Activated naive CD4-positive, alpha-beta T cell treated with anti-CD3 and anti-CD28 coated beads, Interleukin-2, amount 50 U/mL, for 24 hours (primary cell): ENCODE measurements at regions not wholly inside any gene's neighbourhood (a gene's known extent, or its start where the extent isn't known, plus 50 kb on each side); places are given as distances from the start of the nearest gene placed in this dataset.

ENCODE experiments used
- H3K27ac Mint-ChIP-seq: one replicate; pipeline ENCODE4 v1.8.0; 2021; ENCODE audit warnings: mild to moderate bottlenecking, mixed read lengths
- H3K27me3 Mint-ChIP-seq: one replicate; pipeline ENCODE4 v1.8.0; 2021; ENCODE audit warnings: mixed read lengths
- H3K36me3 Mint-ChIP-seq: one replicate; pipeline ENCODE4 v1.8.0; 2021; ENCODE audit warnings: mixed read lengths
- H3K4me1 Mint-ChIP-seq: one replicate; pipeline ENCODE4 v1.8.0; 2021; ENCODE audit warnings: mixed read lengths
- H3K4me3 Mint-ChIP-seq: one replicate; pipeline ENCODE4 v1.8.0; 2021; ENCODE audit warnings: mild to moderate bottlenecking, mixed read lengths
- H3K9me3 Mint-ChIP-seq: one replicate; pipeline ENCODE4 v1.8.0; 2021; ENCODE audit warnings: mixed read lengths

- H3K4me1 Mint-ChIP-seq, result no peaks in the 10 kb centered on the region
- no peaks in the 10 kb centered on the region for H3K9me3 Mint-ChIP-seq
- H3K36me3 Mint-ChIP-seq, result no peaks in the 10 kb centered on the region
- no peak overlapping the region for H3K4me3 Mint-ChIP-seq
- H3K27me3 Mint-ChIP-seq, result no peaks in the 10 kb centered on the region
- H3K27ac Mint-ChIP-seq, result no peak overlapping the region
Measured at GRCh38 chrX:43065978-43066377, 288.0 kb upstream of the PPP1R2C start.

DNA sequence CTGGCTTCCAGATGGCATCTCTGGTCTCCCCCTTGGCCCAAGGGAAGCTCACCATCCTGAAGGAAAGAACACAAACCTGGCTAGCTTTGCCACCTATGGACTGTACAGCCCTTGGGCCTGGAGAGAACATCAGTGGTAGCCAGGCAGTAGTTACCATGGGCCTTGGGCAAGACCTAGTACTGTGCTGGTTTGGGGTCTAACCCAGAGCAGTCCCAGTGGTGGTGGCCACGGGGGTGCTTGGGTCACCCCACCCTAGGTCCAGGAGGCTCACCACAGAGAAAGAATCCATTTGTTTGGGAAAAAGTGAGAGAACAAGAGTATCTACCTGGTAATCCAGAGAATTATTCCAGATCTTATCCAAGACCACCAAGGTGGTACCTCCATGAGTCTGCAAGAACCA is 290.7 kb upstream of the PPP1R2C start:
- Mint-ChIP-seq H3K27ac (no peak overlapping the region), H3K27me3 (no peaks in the 10 kb centered on the region)

DNA sequence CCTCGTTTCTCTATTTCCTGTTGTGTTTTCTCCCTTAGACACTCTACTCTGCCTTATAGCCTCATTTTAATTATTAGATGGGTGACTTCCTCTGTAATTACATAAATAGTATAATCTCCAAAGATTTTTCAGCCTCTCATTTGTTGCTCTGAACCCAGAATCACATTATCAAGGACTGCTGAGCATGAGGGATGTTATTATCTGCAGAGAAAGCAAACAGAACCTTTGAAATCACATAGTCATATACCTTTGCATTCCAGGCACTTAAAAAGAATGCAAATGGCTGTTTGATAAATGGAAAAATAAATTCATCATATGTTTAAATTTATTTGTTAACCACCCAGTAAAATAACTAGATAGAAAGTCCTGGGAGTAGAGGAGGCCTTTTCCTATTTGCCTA is 305.1 kb upstream of the PPP1R2C start:
- Mint-ChIP-seq H3K4me3 (no peak overlapping the region), H3K9me3 (no peaks in the 10 kb centered on the region), H3K4me1 (no peaks in the 10 kb centered on the region), H3K27me3 (no peaks in the 10 kb centered on the region), H3K36me3 (no peaks in the 10 kb centered on the region), H3K27ac (no peak overlapping the region)

More for the DNA sequence above, 290.7 kb upstream of the PPP1R2C start:
- H3K4me1 Mint-ChIP-seq, result no peaks in the 10 kb centered on the region
- no peak overlapping the region for H3K4me3 Mint-ChIP-seq
- no peaks in the 10 kb centered on the region for H3K36me3 Mint-ChIP-seq
- H3K9me3 Mint-ChIP-seq, result no peaks in the 10 kb centered on the region

DNA sequence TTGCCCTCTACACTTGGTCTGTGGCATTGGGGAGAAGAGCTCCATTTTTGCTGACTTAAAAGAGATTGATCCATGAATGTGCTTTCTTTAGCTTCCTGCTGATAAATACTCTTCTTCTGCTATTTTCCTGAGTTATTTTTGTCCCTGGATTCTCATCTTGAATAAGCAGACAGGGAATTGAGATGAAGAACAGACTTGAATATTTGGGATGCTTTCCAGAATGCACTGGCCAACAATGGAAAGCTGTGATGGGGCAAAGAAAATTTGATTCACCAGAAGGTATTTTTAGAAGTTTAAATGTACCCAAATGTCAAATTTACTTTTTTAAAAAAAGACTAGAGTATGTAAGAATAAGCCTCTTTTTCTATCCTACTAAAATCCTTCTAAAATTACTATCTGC is 309.9 kb upstream of the PPP1R2C start:
- Mint-ChIP-seq H3K9me3 (no peaks in the 10 kb centered on the region), H3K27ac (no peak overlapping the region), H3K4me3 (no peak overlapping the region), H3K27me3 (no peaks in the 10 kb centered on the region), H3K36me3 (no peaks in the 10 kb centered on the region), H3K4me1 (no peaks in the 10 kb centered on the region)

DNA sequence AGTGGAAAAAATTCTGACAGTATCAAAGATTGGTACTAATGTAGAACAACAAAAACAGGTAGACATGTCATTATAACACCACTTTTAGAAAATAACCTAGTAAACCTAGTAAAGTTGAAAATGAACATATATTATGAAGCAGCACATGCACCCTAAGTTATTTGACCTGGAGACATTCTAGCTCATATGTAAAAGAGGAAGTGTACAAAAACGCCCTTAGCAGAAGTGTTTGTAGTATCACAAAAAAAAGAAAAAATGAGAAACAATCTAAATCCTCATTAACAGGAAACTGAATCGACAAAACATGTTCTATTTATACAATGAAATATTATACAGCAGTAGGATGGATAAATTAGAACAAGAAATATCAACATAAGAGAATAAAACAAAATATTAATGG is 318.9 kb upstream of the PPP1R2C start:
- H3K27ac Mint-ChIP-seq, result no peak overlapping the region
- H3K27me3 Mint-ChIP-seq, result no peaks in the 10 kb centered on the region
- no peaks in the 10 kb centered on the region for H3K9me3 Mint-ChIP-seq
- peaks cover 6% of the 10 kb centered on the region for H3K4me1 Mint-ChIP-seq
- H3K4me3 Mint-ChIP-seq, result no peak overlapping the region
- no peaks in the 10 kb centered on the region for H3K36me3 Mint-ChIP-seq

- no peaks in the 10 kb centered on the region for H3K27me3 Mint-ChIP-seq
- peak overlapping the region; percentile 60 for H3K4me3 Mint-ChIP-seq
- H3K4me1 Mint-ChIP-seq, result peaks cover 16% of the 10 kb centered on the region
- H3K36me3 Mint-ChIP-seq, result no peaks in the 10 kb centered on the region
- H3K9me3 Mint-ChIP-seq, result no peaks in the 10 kb centered on the region
- peak overlapping the region; percentile 70 for H3K27ac Mint-ChIP-seq
Measured at GRCh38 chrX:43106009-43106408, 328.0 kb upstream of the PPP1R2C start.

DNA sequence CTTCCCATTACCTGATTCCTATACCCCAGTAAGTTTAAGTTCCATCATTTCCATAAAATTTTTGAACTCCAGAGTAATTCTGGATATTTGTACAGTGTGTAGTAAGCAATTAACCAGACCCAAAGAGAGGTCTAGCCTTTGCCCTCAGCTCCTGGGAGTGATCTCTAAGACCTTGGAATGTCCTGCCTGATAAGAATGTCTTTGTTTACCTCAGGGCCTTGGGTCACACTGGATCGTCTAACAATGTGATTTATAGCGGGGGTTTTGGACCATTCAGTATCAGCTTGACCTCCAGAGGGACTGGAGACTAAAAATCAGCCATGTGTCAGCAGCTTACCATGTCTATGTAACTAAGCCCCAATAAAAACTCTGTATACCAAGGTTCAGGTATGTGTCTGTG is 330.9 kb upstream of the PPP1R2C start:
- no peaks in the 10 kb centered on the region for H3K27me3 Mint-ChIP-seq
- no peak overlapping the region for H3K4me3 Mint-ChIP-seq
- no peak overlapping the region for H3K27ac Mint-ChIP-seq
- H3K4me1 Mint-ChIP-seq, result peaks cover 23% of the 10 kb centered on the region
- H3K36me3 Mint-ChIP-seq, result no peaks in the 10 kb centered on the region
- peaks cover 5% of the 10 kb centered on the region for H3K9me3 Mint-ChIP-seq

- H3K27ac Mint-ChIP-seq, result no peak overlapping the region
Measured at GRCh38 chrX:43121637-43122036, 343.7 kb upstream of the PPP1R2C start.

GRCh38 chrX:43139645-43140044 is 361.7 kb upstream of the PPP1R2C start:
- no peak overlapping the region for H3K4me3 Mint-ChIP-seq
- H3K27me3 Mint-ChIP-seq, result no peaks in the 10 kb centered on the region
- H3K9me3 Mint-ChIP-seq, result peaks cover 4% of the 10 kb centered on the region
- no peaks in the 10 kb centered on the region for H3K36me3 Mint-ChIP-seq
- H3K27ac Mint-ChIP-seq, result no peak overlapping the region
- no peaks in the 10 kb centered on the region for H3K4me1 Mint-ChIP-seq

More at GRCh38 chrX:43121637-43122036, 343.7 kb upstream of the PPP1R2C start:
- Mint-ChIP-seq H3K9me3 (no peaks in the 10 kb centered on the region), H3K27me3 (no peaks in the 10 kb centered on the region), H3K4me3 (no peak overlapping the region), H3K4me1 (no peaks in the 10 kb centered on the region), H3K36me3 (no peaks in the 10 kb centered on the region)

GRCh38 chrX:43140582-43140981 is 362.6 kb upstream of the PPP1R2C start:
- H3K27ac Mint-ChIP-seq, result no peak overlapping the region
- no peaks in the 10 kb centered on the region for H3K4me1 Mint-ChIP-seq
- no peaks in the 10 kb centered on the region for H3K27me3 Mint-ChIP-seq
- no peaks in the 10 kb centered on the region for H3K36me3 Mint-ChIP-seq
- H3K4me3 Mint-ChIP-seq, result no peak overlapping the region
- no peaks in the 10 kb centered on the region for H3K9me3 Mint-ChIP-seq

- Mint-ChIP-seq H3K27me3 (no peaks in the 10 kb centered on the region), H3K36me3 (no peaks in the 10 kb centered on the region), H3K4me1 (no peaks in the 10 kb centered on the region), H3K27ac (no peak overlapping the region), H3K4me3 (no peak overlapping the region), H3K9me3 (no peaks in the 10 kb centered on the region)
Measured at GRCh38 chrX:43141885-43142284, 363.9 kb upstream of the PPP1R2C start.

DNA sequence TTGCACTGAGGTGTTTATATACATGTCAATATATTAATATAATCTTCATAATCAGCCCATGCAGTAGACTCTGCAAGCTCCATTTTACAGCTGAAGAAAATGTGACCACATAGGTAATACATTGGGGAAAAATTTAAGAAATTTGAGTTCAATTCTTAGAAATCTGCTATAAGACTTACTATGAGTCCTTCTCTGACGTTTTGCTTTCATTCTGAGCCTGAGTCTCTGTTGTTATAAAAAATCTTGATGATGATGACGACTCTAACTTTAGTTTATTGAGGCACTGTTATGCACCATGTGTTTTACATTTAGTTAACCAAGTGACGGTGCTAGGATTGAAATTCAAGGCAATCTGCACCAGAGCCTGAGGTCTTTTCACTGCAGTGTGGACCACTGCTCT is 370.3 kb upstream of the PPP1R2C start:
- H3K36me3 Mint-ChIP-seq, result no peaks in the 10 kb centered on the region
- H3K27ac Mint-ChIP-seq, result no peak overlapping the region
- H3K27me3 Mint-ChIP-seq, result no peaks in the 10 kb centered on the region

DNA sequence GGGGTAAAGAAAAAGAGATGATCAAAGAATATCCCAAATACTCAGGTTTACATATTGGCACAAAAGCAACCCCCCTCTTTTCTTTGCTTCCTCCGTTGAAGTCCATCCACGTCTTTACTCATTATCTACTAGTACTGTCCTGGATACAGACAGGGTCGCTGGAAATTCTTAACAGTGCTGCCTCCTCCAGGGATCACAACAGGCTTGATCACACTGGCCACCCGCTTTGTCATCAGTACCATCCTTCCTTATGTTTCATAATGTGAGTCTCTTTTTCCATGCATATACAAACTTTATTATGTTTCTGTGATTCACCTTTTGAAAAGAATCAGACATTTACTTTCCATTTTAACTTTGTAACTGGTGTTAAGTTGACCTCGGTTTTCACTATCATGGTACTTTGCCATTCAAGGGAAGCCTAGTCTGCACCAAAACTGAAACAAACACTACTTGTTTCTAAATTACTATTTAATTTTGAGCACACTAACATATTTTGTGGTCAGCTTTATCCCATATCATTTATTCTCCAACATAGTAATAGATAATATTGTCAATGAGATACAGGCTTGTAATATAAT is 387.5 kb upstream of the PPP1R2C start:
- peaks cover 2% of the 10 kb centered on the region for H3K36me3 Mint-ChIP-seq
- peak overlapping the region; percentile 92 for H3K27ac Mint-ChIP-seq
- peak overlapping the region; percentile 30 for H3K4me3 Mint-ChIP-seq
- H3K9me3 Mint-ChIP-seq, result no peaks in the 10 kb centered on the region
- H3K4me1 Mint-ChIP-seq, result peaks cover 12% of the 10 kb centered on the region
- H3K27me3 Mint-ChIP-seq, result no peaks in the 10 kb centered on the region

More for the DNA sequence above, 370.3 kb upstream of the PPP1R2C start:
- Mint-ChIP-seq H3K4me1 (peaks cover 15% of the 10 kb centered on the region), H3K9me3 (no peaks in the 10 kb centered on the region), H3K4me3 (no peak overlapping the region)

- H3K27me3 Mint-ChIP-seq, result no peaks in the 10 kb centered on the region
- no peak overlapping the region for H3K4me3 Mint-ChIP-seq
Measured at GRCh38 chrX:43166874-43167273, 388.9 kb upstream of the PPP1R2C start.

GRCh38 chrX:43175434-43175833 is 397.5 kb upstream of the PPP1R2C start:
- Mint-ChIP-seq H3K9me3 (peaks cover 6% of the 10 kb centered on the region), H3K36me3 (no peaks in the 10 kb centered on the region), H3K27ac (no peak overlapping the region), H3K4me3 (no peak overlapping the region), H3K4me1 (no peaks in the 10 kb centered on the region), H3K27me3 (no peaks in the 10 kb centered on the region)

More at GRCh38 chrX:43166874-43167273, 388.9 kb upstream of the PPP1R2C start:
- Mint-ChIP-seq H3K9me3 (no peaks in the 10 kb centered on the region), H3K27ac (no peak overlapping the region), H3K4me1 (peaks cover 12% of the 10 kb centered on the region), H3K36me3 (peaks cover 2% of the 10 kb centered on the region)

DNA sequence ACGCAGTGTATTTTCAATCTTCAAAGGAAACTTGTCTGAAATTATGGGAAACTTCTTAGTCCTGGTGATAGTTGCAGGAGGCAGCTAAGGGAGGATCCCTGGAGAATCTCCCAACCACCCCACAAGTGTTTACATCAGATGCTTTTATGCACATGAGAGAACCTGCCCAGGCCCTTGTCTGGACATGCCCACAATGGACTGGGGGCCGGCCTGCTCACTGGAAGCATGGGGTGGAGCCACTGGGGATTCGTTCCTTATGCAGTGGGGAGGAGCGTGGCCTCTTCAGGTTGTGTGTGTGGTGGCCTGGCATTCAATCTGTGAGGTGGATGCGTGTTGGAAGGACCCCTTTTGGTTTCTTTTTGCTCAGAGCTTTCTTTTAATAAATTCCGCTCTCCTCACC is 398.7 kb upstream of the PPP1R2C start:
- Mint-ChIP-seq H3K36me3 (no peaks in the 10 kb centered on the region), H3K9me3 (peaks cover 6% of the 10 kb centered on the region), H3K4me1 (peaks cover 4% of the 10 kb centered on the region), H3K27ac (no peak overlapping the region), H3K4me3 (no peak overlapping the region), H3K27me3 (no peaks in the 10 kb centered on the region)

DNA sequence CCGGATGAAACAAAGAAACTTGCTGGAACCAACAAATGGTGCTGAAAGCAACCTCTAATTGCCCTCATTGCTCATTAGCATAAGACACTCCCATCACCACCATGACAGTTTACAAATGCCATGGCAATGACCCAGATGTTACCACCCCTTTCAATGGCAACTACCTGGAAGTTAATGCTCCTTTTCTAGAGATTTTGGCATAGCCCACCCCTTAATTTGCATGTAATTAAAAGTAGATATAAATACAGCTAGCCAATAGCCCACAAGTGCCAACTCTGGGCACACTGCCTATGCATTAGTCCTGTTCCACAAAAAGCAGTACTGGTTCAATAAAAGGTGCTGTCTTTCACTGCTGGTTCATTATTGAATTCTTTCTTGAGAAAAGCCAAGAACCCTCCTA is 410.3 kb upstream of the PPP1R2C start:
- Mint-ChIP-seq H3K4me3 (no peak overlapping the region), H3K4me1 (peaks cover 4% of the 10 kb centered on the region), H3K27ac (no peak overlapping the region), H3K36me3 (no peaks in the 10 kb centered on the region), H3K27me3 (no peaks in the 10 kb centered on the region), H3K9me3 (no peaks in the 10 kb centered on the region)
